ENCODE measurements at regions not wholly inside any gene's neighbourhood (a gene's known extent, or its start where the extent isn't known, plus 50 kb on each side); places are given as distances from the start of the nearest gene placed in this dataset.

DNA sequence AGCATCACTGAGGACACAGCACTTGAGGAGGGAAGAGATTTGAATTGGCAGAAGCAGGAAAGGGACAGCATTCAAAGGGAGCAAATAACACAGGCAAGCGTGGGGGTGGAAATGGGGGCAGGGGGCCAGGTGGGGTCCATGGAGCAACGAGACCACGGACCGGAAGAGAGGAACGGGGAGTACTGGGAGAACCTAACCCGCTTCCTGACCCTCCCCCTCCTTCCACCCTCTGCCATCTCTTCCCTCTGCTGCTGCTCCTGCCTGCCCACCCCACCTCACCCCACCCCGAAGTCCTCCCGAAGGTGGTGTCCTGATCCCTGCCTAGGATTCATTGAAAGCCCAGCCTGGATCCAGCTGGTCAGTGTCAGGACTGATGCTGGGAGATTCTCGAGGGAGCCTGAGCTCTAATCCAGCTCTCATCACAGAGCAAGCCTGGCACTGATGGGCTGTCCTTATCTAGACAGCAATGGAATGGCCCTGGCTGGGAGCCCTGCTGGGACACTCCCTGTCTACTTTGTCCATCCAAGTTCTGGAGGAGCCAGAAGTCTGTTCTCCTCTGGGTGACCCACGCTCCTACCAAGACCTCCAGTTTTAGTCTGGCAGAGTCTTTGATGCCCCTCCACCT lies 105.0 kb downstream of the TRIM29 start:
- TF ChIP-seq, protein P1, sequence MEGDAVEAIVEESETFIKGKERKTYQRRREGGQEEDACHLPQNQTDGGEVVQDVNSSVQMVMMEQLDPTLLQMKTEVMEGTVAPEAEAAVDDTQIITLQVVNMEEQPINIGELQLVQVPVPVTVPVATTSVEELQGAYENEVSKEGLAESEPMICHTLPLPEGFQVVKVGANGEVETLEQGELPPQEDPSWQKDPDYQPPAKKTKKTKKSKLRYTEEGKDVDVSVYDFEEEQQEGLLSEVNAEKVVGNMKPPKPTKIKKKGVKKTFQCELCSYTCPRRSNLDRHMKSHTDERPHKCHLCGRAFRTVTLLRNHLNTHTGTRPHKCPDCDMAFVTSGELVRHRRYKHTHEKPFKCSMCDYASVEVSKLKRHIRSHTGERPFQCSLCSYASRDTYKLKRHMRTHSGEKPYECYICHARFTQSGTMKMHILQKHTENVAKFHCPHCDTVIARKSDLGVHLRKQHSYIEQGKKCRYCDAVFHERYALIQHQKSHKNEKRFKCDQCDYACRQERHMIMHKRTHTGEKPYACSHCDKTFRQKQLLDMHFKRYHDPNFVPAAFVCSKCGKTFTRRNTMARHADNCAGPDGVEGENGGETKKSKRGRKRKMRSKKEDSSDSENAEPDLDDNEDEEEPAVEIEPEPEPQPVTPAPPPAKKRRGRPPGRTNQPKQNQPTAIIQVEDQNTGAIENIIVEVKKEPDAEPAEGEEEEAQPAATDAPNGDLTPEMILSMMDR (conservative IDR thresholded peaks at IDR 0.05) = no peak
- TF ChIP-seq EZH2 (IDR thresholded peaks at IDR 0.05; ENCODE audit: low read depth) = no peak
